ENCODE measurements at regions not wholly inside any gene's neighbourhood (a gene's known extent, or its start where the extent isn't known, plus 50 kb on each side); places are given as distances from the start of the nearest gene placed in this dataset.

DNA sequence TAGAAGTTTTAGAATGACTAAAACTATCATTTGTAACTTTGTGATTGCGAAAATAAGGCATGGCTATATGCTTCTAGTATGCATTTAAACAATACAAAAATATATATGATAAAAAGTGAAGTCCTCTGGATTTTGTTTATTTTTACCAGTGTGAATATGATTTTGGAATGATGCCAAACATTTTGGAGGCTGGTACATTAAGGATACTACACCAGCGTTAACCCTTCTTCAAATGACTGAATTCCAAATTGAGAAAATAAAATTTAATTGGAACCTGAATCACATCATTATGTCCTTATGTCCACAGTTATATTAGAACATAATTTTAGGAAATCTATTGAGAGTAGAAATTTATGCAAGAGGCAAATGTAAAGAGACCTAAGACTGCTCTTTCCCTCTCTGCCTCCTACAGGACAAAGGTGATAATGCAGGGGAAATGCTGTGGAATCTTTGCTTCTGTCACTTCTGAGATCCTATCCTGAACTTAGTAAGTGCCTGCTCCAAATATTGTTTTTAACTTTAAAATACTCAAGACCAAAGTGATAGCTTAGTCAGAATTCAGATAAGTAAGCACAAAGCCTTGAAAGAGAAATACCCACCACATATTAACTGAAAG lies 121.1 kb upstream of the NANOGP8 start:
- no peak for DNase-seq
- TF ChIP-seq CTCF (IDR thresholded peaks at IDR 0.05) = no peak
- TF ChIP-seq POLR2A (IDR thresholded peaks at IDR 0.05) = no peak
- no peak for TF ChIP-seq EP300 (IDR thresholded peaks at IDR 0.05)
- H3K9me3 ChIP-seq = no peaks in the 10 kb centered on the region
- no peak overlapping the region for H3K27ac ChIP-seq
- intact Hi-C loops (cut with DNase I) = no loop called here
- whole genome bisulfite sequencing, 3 donors = 96 to 99% (median 96%) methylated on average over 2 of the region's 2 CpGs
- no peak overlapping the region for H3K4me3 ChIP-seq
- H3K27me3 ChIP-seq = no peaks in the 10 kb centered on the region
- H3K4me1 ChIP-seq (ENCODE audit: insufficient read depth) = no peaks in the 10 kb centered on the region
- no peaks in the 10 kb centered on the region for H3K36me3 ChIP-seq

- WGBS, 3 donors = 89 to 96% (median 94%) methylated on average over 1 of the region's 1 CpG
- no peaks in the 10 kb centered on the region for H3K4me1 ChIP-seq (ENCODE audit: insufficient read depth)
- no peaks in the 10 kb centered on the region for H3K27me3 ChIP-seq
- no peak for DNase-seq
- no peaks in the 10 kb centered on the region for H3K9me3 ChIP-seq
- intact Hi-C loops (cut with DNase I) = no loop called here
- no peaks in the 10 kb centered on the region for H3K36me3 ChIP-seq
- TF ChIP-seq POLR2A (IDR thresholded peaks at IDR 0.05) (no peak), EP300 (IDR thresholded peaks at IDR 0.05) (no peak)
- no peak overlapping the region for H3K27ac ChIP-seq
- H3K4me3 ChIP-seq = no peak overlapping the region
These were observed 113.1 kb upstream of the NANOGP8 start for GRCh38 chr15:35198197-35198596.

GRCh38 chr15:35197754-35198153 lies 112.7 kb upstream of the NANOGP8 start:
- no peaks in the 10 kb centered on the region for H3K27me3 ChIP-seq
- no peak for DNase-seq
- intact Hi-C loops (cut with DNase I) = no loop called here
- TF ChIP-seq EP300 (IDR thresholded peaks at IDR 0.05) (no peak), POLR2A (IDR thresholded peaks at IDR 0.05) (no peak), CTCF (IDR thresholded peaks at IDR 0.05) (no peak)
- WGBS, 3 donors = 44 to 46% (median 44%) methylated on average over 1 of the region's 1 CpG
- H3K4me1 ChIP-seq (ENCODE audit: insufficient read depth) = no peaks in the 10 kb centered on the region
- no peaks in the 10 kb centered on the region for H3K36me3 ChIP-seq
- no peak overlapping the region for H3K4me3 ChIP-seq
- H3K9me3 ChIP-seq = no peaks in the 10 kb centered on the region
- H3K27ac ChIP-seq = no peak overlapping the region

- no peaks in the 10 kb centered on the region for H3K27me3 ChIP-seq
- no peaks in the 10 kb centered on the region for H3K36me3 ChIP-seq
- no peak overlapping the region for H3K4me3 ChIP-seq
- H3K4me1 ChIP-seq (ENCODE audit: insufficient read depth) = no peaks in the 10 kb centered on the region
- no peak overlapping the region for H3K27ac ChIP-seq
- intact Hi-C loops (cut with DNase I) = no loop called here
- DNase-seq = no peak
- H3K9me3 ChIP-seq = no peaks in the 10 kb centered on the region
- TF ChIP-seq EP300 (IDR thresholded peaks at IDR 0.05) (no peak), POLR2A (IDR thresholded peaks at IDR 0.05) (no peak), CTCF (IDR thresholded peaks at IDR 0.05) (no peak)
These were observed 112.2 kb upstream of the NANOGP8 start for GRCh38 chr15:35197306-35197705.

DNA sequence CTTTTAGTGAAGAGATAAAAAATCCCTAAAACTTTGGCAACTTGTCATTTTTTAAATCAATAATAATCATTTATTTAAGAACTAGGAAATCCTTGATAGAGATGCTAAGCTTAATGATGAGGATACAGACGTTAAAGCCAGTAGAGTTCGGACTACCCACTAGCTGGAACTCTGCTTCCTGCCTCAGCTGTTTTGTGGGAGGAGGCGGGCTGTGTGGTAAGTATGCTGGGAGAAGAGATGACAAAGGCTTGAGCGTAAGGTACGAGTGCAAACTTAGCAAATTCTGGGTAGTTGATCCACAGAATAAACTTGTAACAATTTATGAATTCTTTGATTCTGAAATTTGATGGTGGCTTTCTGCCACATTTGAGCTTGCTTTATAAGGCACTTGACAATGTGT lies 111.2 kb upstream of the NANOGP8 start:
- Histone ChIP-seq H3K36me3 (no peaks in the 10 kb centered on the region), H3K4me1 (ENCODE audit: insufficient read depth) (no peaks in the 10 kb centered on the region), H3K9me3 (no peaks in the 10 kb centered on the region), H3K4me3 (no peak overlapping the region), H3K27me3 (no peaks in the 10 kb centered on the region), H3K27ac (no peak overlapping the region)
- intact Hi-C loops (cut with DNase I) = no loop called here
- no peak for DNase-seq
- TF ChIP-seq POLR2A (IDR thresholded peaks at IDR 0.05) (no peak), EP300 (IDR thresholded peaks at IDR 0.05) (no peak), CTCF (IDR thresholded peaks at IDR 0.05) (no peak)
- 91 to 95% (median 91%) methylated on average over 5 of the region's 5 CpGs for WGBS, 3 donors

All from ovary (tissue), 7 donors.